ENCODE measurements at regions not wholly inside any gene's neighbourhood (a gene's known extent, or its start where the extent isn't known, plus 50 kb on each side); places are given as distances from the start of the nearest gene placed in this dataset.

GRCh38 chr4:114156371-114156770 is 176.9 kb upstream of the ARSJ start:
- TF ChIP-seq CTCF (IDR thresholded peaks at IDR 0.05) (no peak), POLR2A (IDR thresholded peaks at IDR 0.05) (no peak)
